Karpas-422 (cell line): ENCODE measurements at regions not wholly inside any gene's neighbourhood (a gene's known extent, or its start where the extent isn't known, plus 50 kb on each side); places are given as distances from the start of the nearest gene placed in this dataset.

Experiments
- DNase-seq: peaks from one replicate; pipeline ENCODE4 v3.0.0-alpha.2; 2015
- H2AFZ ChIP-seq: fragments of 200-600 bp; sonication (generic); 2 replicates; pipeline ENCODE4 v1.6.1; 2014; ENCODE audit warnings: antibody characterized with exemption, low read length, mixed read lengths
- H3K27ac ChIP-seq: fragments of 200-600 bp; sonication (generic); 2 replicates; pipeline ENCODE4 v1.5.1; 2014; ENCODE audit warnings: mild to moderate bottlenecking, low read length, moderate library complexity
- H3K27me3 ChIP-seq: fragments of 200-600 bp; sonication (generic); 2 replicates; pipeline ENCODE4 v1.6.1; 2014; ENCODE audit warnings: low read length, mixed read lengths
- H3K36me3 ChIP-seq: fragments of 200-600 bp; sonication (generic); 2 replicates; pipeline ENCODE4 v1.6.1; 2014; ENCODE audit warnings: low read length, mixed read lengths; ENCODE audit not compliant: insufficient read depth
- H3K4me1 ChIP-seq: fragments of 200-600 bp; sonication (generic); 2 replicates; pipeline ENCODE4 v1.6.1; 2014; ENCODE audit warnings: mild to moderate bottlenecking, low read length, mixed read lengths
- H3K4me2 ChIP-seq: fragments of 200-600 bp; sonication (generic); 2 replicates; pipeline ENCODE4 v1.6.1; 2014; ENCODE audit warnings: low read length, low read depth, mild to moderate bottlenecking; ENCODE audit not compliant: poor library complexity, severe bottlenecking
- H3K4me3 ChIP-seq: fragments of 200-600 bp; sonication (generic); 2 replicates; pipeline ENCODE4 v1.5.1; 2014; ENCODE audit warnings: mild to moderate bottlenecking, antibody characterized with exemption, low read length, mixed read lengths
- H3K79me2 ChIP-seq: fragments of 200-600 bp; sonication (generic); 2 replicates; pipeline ENCODE4 v1.6.1; 2014; ENCODE audit warnings: mild to moderate bottlenecking, low read length, mixed read lengths
- H3K9ac ChIP-seq: fragments of 200-600 bp; sonication (generic); 2 replicates; pipeline ENCODE4 v1.6.0; 2014; ENCODE audit warnings: low read length
- H3K9me2 ChIP-seq: fragments of 200-600 bp; sonication (generic), shearing (Covaris generic); replicated peaks from 2 replicates; pipeline ENCODE4 v1.6.0; 2014; ENCODE audit warnings: mild to moderate bottlenecking, low read length, moderate library complexity; ENCODE audit not compliant: insufficient read depth
- H3K9me3 ChIP-seq: fragments of 300-700, 200-600 bp; sonication (generic); 2 replicates; pipeline ENCODE4 v1.6.1; 2014; ENCODE audit warnings: low read length, mixed read lengths
- H4K20me1 ChIP-seq: fragments of 200-600 bp; sonication (generic); 2 replicates; pipeline ENCODE4 v1.6.1; 2014; ENCODE audit warnings: mild to moderate bottlenecking, antibody characterized with exemption, low read length, low read depth; ENCODE audit not compliant: insufficient read depth

- Histone ChIP-seq H3K4me2 (no peak overlapping the region), H3K79me2 (no peaks in the 10 kb centered on the region), H2AFZ (no peak overlapping the region), H3K4me1 (peaks cover 3% of the 10 kb centered on the region; the same call in 1 of the 2 replicates), H3K9me3 (no peaks in the 10 kb centered on the region), H3K36me3 (no peaks in the 10 kb centered on the region), H4K20me1 (no peaks in the 10 kb centered on the region), H3K4me3 (no peak overlapping the region), H3K9ac (no peak overlapping the region), H3K27ac (no peak overlapping the region), H3K9me2 (no peaks in the 10 kb centered on the region), H3K27me3 (no peaks in the 10 kb centered on the region; the same call in 1 of the 2 replicates)
- DNase-seq, result no peak
These were observed 301.3 kb upstream of the SGCD start for GRCh38 chr5:156025656-156026055.

- no peak overlapping the region for H3K4me3 ChIP-seq
- H3K4me2 ChIP-seq, result no peak overlapping the region
- H3K4me1 ChIP-seq, result no peaks in the 10 kb centered on the region
- no peak overlapping the region for H3K27ac ChIP-seq
- no peak overlapping the region for H3K9ac ChIP-seq
- no peaks in the 10 kb centered on the region for H3K79me2 ChIP-seq
- H2AFZ ChIP-seq, result no peak overlapping the region
- no peaks in the 10 kb centered on the region for H3K27me3 ChIP-seq
- no peaks in the 10 kb centered on the region for H3K9me2 ChIP-seq
- DNase-seq, result no peak
- no peaks in the 10 kb centered on the region for H3K9me3 ChIP-seq
- no peaks in the 10 kb centered on the region for H4K20me1 ChIP-seq
- H3K36me3 ChIP-seq, result no peaks in the 10 kb centered on the region
These were observed 295.8 kb upstream of the SGCD start for GRCh38 chr5:156031181-156031580.

GRCh38 chr5:156036640-156037039, 290.3 kb upstream of the SGCD start:
- Histone ChIP-seq H3K4me2 (no peak overlapping the region), H2AFZ (no peak overlapping the region), H3K36me3 (no peaks in the 10 kb centered on the region), H3K79me2 (no peaks in the 10 kb centered on the region), H3K4me1 (no peaks in the 10 kb centered on the region), H4K20me1 (no peaks in the 10 kb centered on the region), H3K27me3 (no peaks in the 10 kb centered on the region), H3K9me2 (no peaks in the 10 kb centered on the region), H3K27ac (no peak overlapping the region), H3K4me3 (no peak overlapping the region), H3K9me3 (no peaks in the 10 kb centered on the region), H3K9ac (no peak overlapping the region)
- DNase-seq, result no peak

- Histone ChIP-seq H2AFZ (no peak overlapping the region), H3K4me3 (no peak overlapping the region), H3K27ac (no peak overlapping the region), H3K27me3 (no peaks in the 10 kb centered on the region), H3K36me3 (no peaks in the 10 kb centered on the region), H3K9ac (no peak overlapping the region), H3K79me2 (no peaks in the 10 kb centered on the region), H3K9me3 (no peaks in the 10 kb centered on the region), H3K4me1 (no peaks in the 10 kb centered on the region), H4K20me1 (no peaks in the 10 kb centered on the region), H3K9me2 (no peaks in the 10 kb centered on the region), H3K4me2 (no peak overlapping the region)
- DNase-seq, result no peak
These were observed 289.6 kb upstream of the SGCD start for GRCh38 chr5:156037151-156037909.

- no peak overlapping the region for H3K4me3 ChIP-seq
- H3K36me3 ChIP-seq, result no peaks in the 10 kb centered on the region
These were observed 284.2 kb upstream of the SGCD start for GRCh38 chr5:156042726-156043125.

GRCh38 chr5:156043351-156043750, 283.6 kb upstream of the SGCD start:
- H3K9me2 ChIP-seq, result no peaks in the 10 kb centered on the region
- H3K4me2 ChIP-seq, result no peak overlapping the region

More at GRCh38 chr5:156042726-156043125, 284.2 kb upstream of the SGCD start:
- Histone ChIP-seq H3K4me2 (no peak overlapping the region), H3K79me2 (no peaks in the 10 kb centered on the region), H2AFZ (no peak overlapping the region), H3K9me2 (no peaks in the 10 kb centered on the region), H3K27ac (no peak overlapping the region), H4K20me1 (no peaks in the 10 kb centered on the region), H3K4me1 (no peaks in the 10 kb centered on the region), H3K27me3 (no peaks in the 10 kb centered on the region), H3K9me3 (no peaks in the 10 kb centered on the region), H3K9ac (no peak overlapping the region)
- DNase-seq, result no peak

GRCh38 chr5:156051972-156052371, 275.0 kb upstream of the SGCD start:
- Histone ChIP-seq H3K36me3 (no peaks in the 10 kb centered on the region), H3K9ac (no peak overlapping the region), H4K20me1 (no peaks in the 10 kb centered on the region), H3K4me3 (no peak overlapping the region), H3K27ac (no peak overlapping the region), H3K4me2 (no peak overlapping the region), H3K9me3 (no peaks in the 10 kb centered on the region), H2AFZ (no peak overlapping the region), H3K79me2 (no peaks in the 10 kb centered on the region), H3K4me1 (no peaks in the 10 kb centered on the region), H3K9me2 (no peaks in the 10 kb centered on the region), H3K27me3 (no peaks in the 10 kb centered on the region)
- DNase-seq, result no peak

More at GRCh38 chr5:156043351-156043750, 283.6 kb upstream of the SGCD start:
- Histone ChIP-seq H3K4me1 (no peaks in the 10 kb centered on the region), H3K9ac (no peak overlapping the region), H3K27ac (no peak overlapping the region), H4K20me1 (no peaks in the 10 kb centered on the region), H3K79me2 (no peaks in the 10 kb centered on the region), H3K9me3 (no peaks in the 10 kb centered on the region), H3K4me3 (no peak overlapping the region), H3K27me3 (no peaks in the 10 kb centered on the region), H2AFZ (no peak overlapping the region), H3K36me3 (no peaks in the 10 kb centered on the region)
- DNase-seq, result no peak

GRCh38 chr5:156052656-156053055, 274.3 kb upstream of the SGCD start:
- no peaks in the 10 kb centered on the region for H3K9me2 ChIP-seq
- H3K4me3 ChIP-seq, result no peak overlapping the region
- no peak overlapping the region for H3K27ac ChIP-seq
- H3K36me3 ChIP-seq, result no peaks in the 10 kb centered on the region
- H3K9ac ChIP-seq, result no peak overlapping the region
- no peaks in the 10 kb centered on the region for H4K20me1 ChIP-seq
- no peaks in the 10 kb centered on the region for H3K4me1 ChIP-seq
- no peak for DNase-seq
- no peaks in the 10 kb centered on the region for H3K9me3 ChIP-seq
- H2AFZ ChIP-seq, result no peak overlapping the region
- H3K4me2 ChIP-seq, result no peak overlapping the region
- no peaks in the 10 kb centered on the region for H3K27me3 ChIP-seq
- H3K79me2 ChIP-seq, result no peaks in the 10 kb centered on the region
